ENCODE measurements at regions not wholly inside any gene's neighbourhood (a gene's known extent, or its start where the extent isn't known, plus 50 kb on each side); places are given as distances from the start of the nearest gene placed in this dataset.

DNA sequence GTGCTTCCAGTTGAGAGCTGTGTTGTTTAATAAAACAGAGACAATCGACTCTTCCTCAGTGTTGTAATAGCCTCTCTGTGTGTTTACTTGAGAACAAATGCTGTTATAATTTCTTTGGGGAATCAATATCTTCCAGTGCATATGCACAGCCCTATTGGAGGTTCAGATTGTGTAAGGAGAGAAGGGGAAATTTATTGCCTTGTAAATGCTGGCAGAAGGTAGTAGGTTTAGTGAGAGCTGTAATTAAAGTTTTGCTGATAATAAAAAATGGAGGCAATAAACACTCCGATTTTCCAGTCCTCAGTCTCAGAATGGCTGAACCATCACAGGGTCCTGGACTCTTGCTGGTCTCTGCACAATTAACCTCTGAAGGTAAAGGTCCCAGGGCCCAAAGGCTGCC lies 128.3 kb downstream of the C5orf15 start:
- no peak for TF ChIP-seq POLR2A (IDR thresholded peaks at IDR 0.05)
- TF ChIP-seq, protein P1, sequence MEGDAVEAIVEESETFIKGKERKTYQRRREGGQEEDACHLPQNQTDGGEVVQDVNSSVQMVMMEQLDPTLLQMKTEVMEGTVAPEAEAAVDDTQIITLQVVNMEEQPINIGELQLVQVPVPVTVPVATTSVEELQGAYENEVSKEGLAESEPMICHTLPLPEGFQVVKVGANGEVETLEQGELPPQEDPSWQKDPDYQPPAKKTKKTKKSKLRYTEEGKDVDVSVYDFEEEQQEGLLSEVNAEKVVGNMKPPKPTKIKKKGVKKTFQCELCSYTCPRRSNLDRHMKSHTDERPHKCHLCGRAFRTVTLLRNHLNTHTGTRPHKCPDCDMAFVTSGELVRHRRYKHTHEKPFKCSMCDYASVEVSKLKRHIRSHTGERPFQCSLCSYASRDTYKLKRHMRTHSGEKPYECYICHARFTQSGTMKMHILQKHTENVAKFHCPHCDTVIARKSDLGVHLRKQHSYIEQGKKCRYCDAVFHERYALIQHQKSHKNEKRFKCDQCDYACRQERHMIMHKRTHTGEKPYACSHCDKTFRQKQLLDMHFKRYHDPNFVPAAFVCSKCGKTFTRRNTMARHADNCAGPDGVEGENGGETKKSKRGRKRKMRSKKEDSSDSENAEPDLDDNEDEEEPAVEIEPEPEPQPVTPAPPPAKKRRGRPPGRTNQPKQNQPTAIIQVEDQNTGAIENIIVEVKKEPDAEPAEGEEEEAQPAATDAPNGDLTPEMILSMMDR (IDR thresholded peaks at IDR 0.05) = no peak

Measured in right lobe of liver (tissue), 4 donors.